DOHH2 (cell line): ENCODE measurements at regions not wholly inside any gene's neighbourhood (a gene's known extent, or its start where the extent isn't known, plus 50 kb on each side); places are given as distances from the start of the nearest gene placed in this dataset.

ENCODE experiments used
- EZH2phosphoT487 ChIP-seq: fragments of 200-600 bp; sonication (generic); IDR thresholded peaks from 2 replicates; pipeline ENCODE4 v1.6.1; 2017; ENCODE audit warnings: borderline replicate concordance, mild to moderate bottlenecking, antibody characterized with exemption, low read length, moderate library complexity, mixed read lengths
- TF ChIP-seq, protein P1 (sequence below): fragments of 200-600 bp; sonication (generic); IDR thresholded peaks from one replicate; pipeline ENCODE4 v1.5.1; 2014; ENCODE audit warnings: antibody characterized with exemption, mild to moderate bottlenecking, low read depth, low read length; ENCODE audit not compliant: poor library complexity, severe bottlenecking

DNA sequence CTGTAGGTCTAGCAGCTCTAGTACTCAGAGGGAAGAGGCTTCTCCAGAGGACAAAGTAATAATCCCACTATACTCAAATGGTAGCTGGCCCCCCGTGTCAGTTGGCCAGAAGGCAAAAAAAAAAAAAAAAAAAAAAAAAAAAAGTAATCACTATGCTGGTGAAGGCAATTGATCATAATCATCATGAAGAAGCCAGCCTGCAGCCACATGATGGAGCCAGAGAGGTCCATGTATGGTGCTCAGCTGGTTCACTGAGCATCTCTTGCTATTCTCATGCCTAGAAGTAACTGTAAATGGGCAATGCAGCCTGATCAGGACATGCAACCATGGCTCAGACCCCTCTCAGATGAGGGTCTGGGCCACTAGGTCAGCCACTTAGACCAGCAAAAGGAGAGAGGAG, 378.8 kb downstream of the MED13L start:
- TF ChIP-seq, protein P1, sequence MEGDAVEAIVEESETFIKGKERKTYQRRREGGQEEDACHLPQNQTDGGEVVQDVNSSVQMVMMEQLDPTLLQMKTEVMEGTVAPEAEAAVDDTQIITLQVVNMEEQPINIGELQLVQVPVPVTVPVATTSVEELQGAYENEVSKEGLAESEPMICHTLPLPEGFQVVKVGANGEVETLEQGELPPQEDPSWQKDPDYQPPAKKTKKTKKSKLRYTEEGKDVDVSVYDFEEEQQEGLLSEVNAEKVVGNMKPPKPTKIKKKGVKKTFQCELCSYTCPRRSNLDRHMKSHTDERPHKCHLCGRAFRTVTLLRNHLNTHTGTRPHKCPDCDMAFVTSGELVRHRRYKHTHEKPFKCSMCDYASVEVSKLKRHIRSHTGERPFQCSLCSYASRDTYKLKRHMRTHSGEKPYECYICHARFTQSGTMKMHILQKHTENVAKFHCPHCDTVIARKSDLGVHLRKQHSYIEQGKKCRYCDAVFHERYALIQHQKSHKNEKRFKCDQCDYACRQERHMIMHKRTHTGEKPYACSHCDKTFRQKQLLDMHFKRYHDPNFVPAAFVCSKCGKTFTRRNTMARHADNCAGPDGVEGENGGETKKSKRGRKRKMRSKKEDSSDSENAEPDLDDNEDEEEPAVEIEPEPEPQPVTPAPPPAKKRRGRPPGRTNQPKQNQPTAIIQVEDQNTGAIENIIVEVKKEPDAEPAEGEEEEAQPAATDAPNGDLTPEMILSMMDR, result no peak
- no peak for TF ChIP-seq EZH2phosphoT487
